GM12874 (cell line): ENCODE measurements at regions not wholly inside any gene's neighbourhood (a gene's known extent, or its start where the extent isn't known, plus 50 kb on each side); places are given as distances from the start of the nearest gene placed in this dataset.

Experiments
- TF ChIP-seq, protein P1 (sequence below): IDR thresholded peaks from 2 replicates; pipeline ENCODE4 v1.5.1; 2011; ENCODE audit warnings: low read depth, mild to moderate bottlenecking, control low read depth, low read length, moderate library complexity; ENCODE audit not compliant: insufficient read depth

- TF ChIP-seq, protein P1, sequence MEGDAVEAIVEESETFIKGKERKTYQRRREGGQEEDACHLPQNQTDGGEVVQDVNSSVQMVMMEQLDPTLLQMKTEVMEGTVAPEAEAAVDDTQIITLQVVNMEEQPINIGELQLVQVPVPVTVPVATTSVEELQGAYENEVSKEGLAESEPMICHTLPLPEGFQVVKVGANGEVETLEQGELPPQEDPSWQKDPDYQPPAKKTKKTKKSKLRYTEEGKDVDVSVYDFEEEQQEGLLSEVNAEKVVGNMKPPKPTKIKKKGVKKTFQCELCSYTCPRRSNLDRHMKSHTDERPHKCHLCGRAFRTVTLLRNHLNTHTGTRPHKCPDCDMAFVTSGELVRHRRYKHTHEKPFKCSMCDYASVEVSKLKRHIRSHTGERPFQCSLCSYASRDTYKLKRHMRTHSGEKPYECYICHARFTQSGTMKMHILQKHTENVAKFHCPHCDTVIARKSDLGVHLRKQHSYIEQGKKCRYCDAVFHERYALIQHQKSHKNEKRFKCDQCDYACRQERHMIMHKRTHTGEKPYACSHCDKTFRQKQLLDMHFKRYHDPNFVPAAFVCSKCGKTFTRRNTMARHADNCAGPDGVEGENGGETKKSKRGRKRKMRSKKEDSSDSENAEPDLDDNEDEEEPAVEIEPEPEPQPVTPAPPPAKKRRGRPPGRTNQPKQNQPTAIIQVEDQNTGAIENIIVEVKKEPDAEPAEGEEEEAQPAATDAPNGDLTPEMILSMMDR: no peak
Measured at GRCh38 chr3:166433060-166433459, 595.8 kb upstream of the BCHE start.

- TF ChIP-seq, protein P1: no peak
Measured at GRCh38 chr3:166425900-166426611, 588.8 kb upstream of the BCHE start.

- TF ChIP-seq, protein P1: no peak
Measured at GRCh38 chr3:166425021-166425420, 587.8 kb upstream of the BCHE start.

DNA sequence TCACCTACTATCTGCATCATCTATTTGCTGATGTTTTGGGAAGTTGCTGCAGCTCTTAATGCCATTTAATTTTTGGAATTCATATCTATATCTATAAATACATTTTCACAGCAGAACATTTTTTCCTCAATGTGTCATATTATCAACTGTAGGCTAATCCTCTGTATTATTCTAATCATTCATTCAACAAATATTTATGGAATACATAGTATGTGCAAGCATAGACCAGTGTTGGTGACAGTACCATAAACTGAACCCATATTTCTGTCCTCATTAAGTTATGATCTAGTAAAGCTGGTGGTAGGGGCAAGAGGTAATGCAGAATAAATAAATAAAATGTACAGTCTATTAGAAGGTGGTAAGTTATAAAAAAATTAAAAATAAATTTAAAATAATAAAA, 585.3 kb upstream of the BCHE start:
- TF ChIP-seq, protein P1: no peak

- TF ChIP-seq, protein P1: no peak
Measured at GRCh38 chr3:166420071-166420470, 582.8 kb upstream of the BCHE start.

GRCh38 chr3:166405896-166406295, 568.7 kb upstream of the BCHE start:
- TF ChIP-seq, protein P1: no peak

DNA sequence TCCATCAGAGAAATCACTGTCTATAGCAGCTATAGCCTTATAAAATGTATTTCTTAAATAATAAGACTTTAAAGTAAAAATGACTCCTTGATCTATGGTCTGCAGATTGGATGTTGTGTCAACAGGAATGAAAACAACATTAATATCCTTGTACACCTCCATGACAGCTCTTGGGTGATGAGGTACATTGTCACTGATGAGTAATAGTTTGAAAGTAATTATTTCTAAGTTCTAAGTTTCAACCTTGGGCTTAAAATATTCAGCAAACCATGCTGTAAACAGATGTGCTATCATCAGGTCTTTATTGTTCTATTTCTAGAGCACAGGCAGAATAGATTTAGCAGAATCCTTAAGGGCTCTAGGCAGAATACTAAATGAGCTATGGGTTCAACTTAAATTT, 568.2 kb upstream of the BCHE start:
- TF ChIP-seq, protein P1: no peak
